ENCODE measurements at regions not wholly inside any gene's neighbourhood (a gene's known extent, or its start where the extent isn't known, plus 50 kb on each side); places are given as distances from the start of the nearest gene placed in this dataset.

GRCh38 chr12:86852451-86852850 lies 596.3 kb upstream of the MGAT4C start:
- TF ChIP-seq TAF1 (IDR thresholded peaks at IDR 0.05; ENCODE audit: low read depth, low read length) = no peak
- TF ChIP-seq POLR2AphosphoS5 (IDR thresholded peaks at IDR 0.05; ENCODE audit: low read depth, low read length) = no peak
- TF ChIP-seq POLR2A (IDR thresholded peaks at IDR 0.05; ENCODE audit: low read depth, low read length) = no peak
- TF ChIP-seq SPI1 (IDR thresholded peaks at IDR 0.05; ENCODE audit: low read depth, low read length) = no peak
- TF ChIP-seq POU2F2 (IDR thresholded peaks at IDR 0.05; ENCODE audit: low read depth, low read length) = no peak
- TF ChIP-seq PAX5 (IDR thresholded peaks at IDR 0.05; ENCODE audit: insufficient read depth, low read length, severe bottlenecking) = no peak

Measured in GM12891 (cell line).